ENCODE measurements at regions not wholly inside any gene's neighbourhood (a gene's known extent, or its start where the extent isn't known, plus 50 kb on each side); places are given as distances from the start of the nearest gene placed in this dataset.

DNA sequence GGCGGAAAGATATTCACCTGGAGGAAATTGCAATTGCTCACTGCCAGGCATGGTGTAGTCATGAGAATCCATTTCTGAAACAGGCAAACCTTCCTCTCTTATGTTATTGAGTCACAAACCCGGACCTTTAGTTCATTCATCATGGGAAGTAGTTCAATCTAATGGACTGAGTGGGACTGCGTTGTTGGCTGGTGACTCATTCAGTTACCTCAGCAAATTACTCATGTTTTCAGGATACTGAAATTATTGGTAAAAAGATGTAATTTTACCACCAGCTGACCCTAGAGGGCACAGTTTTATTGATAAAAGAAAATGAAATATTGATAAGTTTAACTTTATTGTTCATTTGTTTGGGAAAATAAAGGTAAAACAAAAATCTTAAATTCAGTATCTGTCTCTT is 1194.4 kb upstream of the SORCS1 start:
- TF ChIP-seq, protein P1, sequence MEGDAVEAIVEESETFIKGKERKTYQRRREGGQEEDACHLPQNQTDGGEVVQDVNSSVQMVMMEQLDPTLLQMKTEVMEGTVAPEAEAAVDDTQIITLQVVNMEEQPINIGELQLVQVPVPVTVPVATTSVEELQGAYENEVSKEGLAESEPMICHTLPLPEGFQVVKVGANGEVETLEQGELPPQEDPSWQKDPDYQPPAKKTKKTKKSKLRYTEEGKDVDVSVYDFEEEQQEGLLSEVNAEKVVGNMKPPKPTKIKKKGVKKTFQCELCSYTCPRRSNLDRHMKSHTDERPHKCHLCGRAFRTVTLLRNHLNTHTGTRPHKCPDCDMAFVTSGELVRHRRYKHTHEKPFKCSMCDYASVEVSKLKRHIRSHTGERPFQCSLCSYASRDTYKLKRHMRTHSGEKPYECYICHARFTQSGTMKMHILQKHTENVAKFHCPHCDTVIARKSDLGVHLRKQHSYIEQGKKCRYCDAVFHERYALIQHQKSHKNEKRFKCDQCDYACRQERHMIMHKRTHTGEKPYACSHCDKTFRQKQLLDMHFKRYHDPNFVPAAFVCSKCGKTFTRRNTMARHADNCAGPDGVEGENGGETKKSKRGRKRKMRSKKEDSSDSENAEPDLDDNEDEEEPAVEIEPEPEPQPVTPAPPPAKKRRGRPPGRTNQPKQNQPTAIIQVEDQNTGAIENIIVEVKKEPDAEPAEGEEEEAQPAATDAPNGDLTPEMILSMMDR (IDR thresholded peaks at IDR 0.05): no peak
- no peak for TF ChIP-seq POLR2A (IDR thresholded peaks at IDR 0.05)
- TF ChIP-seq EP300 (IDR thresholded peaks at IDR 0.05): no peak

Measured in tibial nerve (tissue), 4 donors.